CD14-positive monocyte (primary cell): ENCODE measurements at regions not wholly inside any gene's neighbourhood (a gene's known extent, or its start where the extent isn't known, plus 50 kb on each side); places are given as distances from the start of the nearest gene placed in this dataset.

Experiments used
- DNase-seq, 3 donors: peaks; one replicate each; pipeline ENCODE4 v3.0.0-alpha.2; 2011 to 2022
- H2AFZ ChIP-seq: 2 replicates; pipeline ENCODE4 v1.6.0; 2012; ENCODE audit warnings: mild to moderate bottlenecking, low read depth, low read length, inconsistent platforms; ENCODE audit not compliant: insufficient read depth, poor library complexity, severe bottlenecking
- H3K27ac ChIP-seq, 2 donors: 1 replicate in 1 of 2; 2 replicates in 1 of 2; pipeline ENCODE4 v1.5.1; 2012 to 2013; ENCODE audit warnings: low read length in 2 of 2, control low read depth in 1 of 2, inconsistent platforms in 1 of 2, low read depth in 1 of 2, mild to moderate bottlenecking in 1 of 2
- H3K27me3 ChIP-seq, 2 donors: one replicate each; pipeline versions ENCODE4 v1.6.0 to v1.6.1; 2011 to 2013; ENCODE audit warnings: low read length in 2 of 2; ENCODE audit not compliant: control insufficient read depth in 2 of 2, insufficient read depth in 2 of 2
- H3K36me3 ChIP-seq, 2 donors: replicated peaks in 1 of 2; 1 replicate in 1 of 2; 2 replicates in 1 of 2; pipeline versions ENCODE4 v1.5.1 to v1.6.1; 2012 to 2013; ENCODE audit warnings: low read length in 2 of 2, control low read depth in 1 of 2, inconsistent platforms in 1 of 2, mild to moderate bottlenecking in 1 of 2; ENCODE audit not compliant: insufficient read depth in 2 of 2, control insufficient read depth in 1 of 2
- H3K4me1 ChIP-seq, 2 donors: 1 replicate in 1 of 2; 2 replicates in 1 of 2; pipeline versions ENCODE4 v1.5.1 to v1.6.1; 2012 to 2013; ENCODE audit warnings: low read length in 2 of 2, control low read depth in 1 of 2, inconsistent platforms in 1 of 2, mild to moderate bottlenecking in 1 of 2, moderate library complexity in 1 of 2; ENCODE audit not compliant: insufficient read depth in 2 of 2, control insufficient read depth in 1 of 2
- H3K4me2 ChIP-seq: replicated peaks from 2 replicates; pipeline ENCODE3; 2012; ENCODE audit warnings: low read length, moderate library complexity, mild to moderate bottlenecking; ENCODE audit not compliant: poor library complexity, severe bottlenecking; ENCODE audit errors: extremely low read depth
- H3K4me3 ChIP-seq, 3 experiments: fragments of 200-600 bp in 1 of 3; sonication (generic) in 1 of 3; replicated peaks in 1 of 3; 1 replicate in 2 of 3; 2 replicates in 1 of 3; pipeline ENCODE4 v1.5.1; 2011 to 2013; ENCODE audit warnings: low read length in 3 of 3, mild to moderate bottlenecking in 3 of 3, control low read depth in 2 of 3, low read depth in 2 of 3, inconsistent platforms in 1 of 3, moderate library complexity in 1 of 3
- H3K79me2 ChIP-seq: 2 replicates; pipeline ENCODE4 v1.6.0; 2012; ENCODE audit warnings: mild to moderate bottlenecking, control low read depth, inconsistent platforms, low read length, moderate library complexity; ENCODE audit not compliant: insufficient read depth
- H3K9ac ChIP-seq: 2 replicates; pipeline ENCODE4 v1.6.0; 2017; ENCODE audit warnings: low read length, mild to moderate bottlenecking; ENCODE audit not compliant: insufficient read depth, poor library complexity, severe bottlenecking
- H3K9me3 ChIP-seq, 2 donors: replicated peaks in 1 of 2; 1 replicate in 1 of 2; 2 replicates in 1 of 2; pipeline versions ENCODE4 v1.5.1 to v1.6.1; 2012 to 2013; ENCODE audit warnings: low read length in 2 of 2, control low read depth in 1 of 2; ENCODE audit not compliant: control insufficient read depth in 1 of 2, insufficient read depth in 1 of 2
- H4K20me1 ChIP-seq: 2 replicates; pipeline ENCODE4 v1.6.0; 2012; ENCODE audit warnings: mild to moderate bottlenecking, low read length, control low read depth, moderate library complexity; ENCODE audit not compliant: insufficient read depth
- H3K27ac Mint-ChIP-seq, 7 donors: one replicate each; pipeline ENCODE4 v1.8.0; 2020; ENCODE audit warnings: mild to moderate bottlenecking in 7 of 7, mixed read lengths in 7 of 7, moderate library complexity in 6 of 7, inconsistent platforms in 2 of 7
- H3K27me3 Mint-ChIP-seq, 3 donors: one replicate each; pipeline ENCODE4 v1.8.0; 2021 to 2022; ENCODE audit warnings: low read depth in 3 of 3, mild to moderate bottlenecking in 3 of 3, mixed read lengths in 3 of 3, moderate library complexity in 3 of 3, inconsistent platforms in 1 of 3
- H3K36me3 Mint-ChIP-seq, 2 donors: one replicate each; pipeline ENCODE4 v1.8.0; 2020; ENCODE audit warnings: mixed read lengths in 2 of 2, inconsistent platforms in 1 of 2, mild to moderate bottlenecking in 1 of 2
- H3K4me1 Mint-ChIP-seq: one replicate; pipeline ENCODE4 v1.8.0; 2020; ENCODE audit warnings: mild to moderate bottlenecking, mixed read lengths
- H3K4me3 Mint-ChIP-seq, 2 donors: one replicate each; pipeline ENCODE4 v1.8.0; 2020; ENCODE audit warnings: mild to moderate bottlenecking in 2 of 2, mixed read lengths in 2 of 2, moderate library complexity in 1 of 2
- H3K9me3 Mint-ChIP-seq, 7 donors: one replicate each; pipeline ENCODE4 v1.8.0; 2020 to 2022; ENCODE audit warnings: mixed read lengths in 7 of 7, mild to moderate bottlenecking in 6 of 7, moderate library complexity in 6 of 7, inconsistent platforms in 2 of 7
- CTCF ChIP-seq: fragments of 200-600 bp; IDR thresholded peaks from one replicate; pipeline ENCODE4 v1.8.0; 2022; ENCODE audit warnings: antibody characterized with exemption, mild to moderate bottlenecking
- WGBS: methylation state at CpG from one replicate; pipeline ENCODE4 v1.1.5; 2013; ENCODE audit warnings: missing lambda C conversion rate; ENCODE audit not compliant: insufficient coverage; 5-methylcytosine and 5-hydroxymethylcytosine counted together
- intact Hi-C, 2 donors: fragments of 100-400 bp; cut with micrococcal nuclease; formaldehyde crosslinking; loops; one replicate each; pipeline versions ENCODE4 v1.15.0 to v1.15.1; 2023

- no peaks in the 10 kb centered on the region for H4K20me1 ChIP-seq
- no peaks in the 10 kb centered on the region for H3K9me3 ChIP-seq
- no peak overlapping the region for H3K27ac ChIP-seq
- no peaks in the 10 kb centered on the region for H3K79me2 ChIP-seq
- H3K36me3 Mint-ChIP-seq: no peaks in the 10 kb centered on the region
- H3K9ac ChIP-seq: no peak overlapping the region
- no peaks in the 10 kb centered on the region for H3K4me1 Mint-ChIP-seq
- TF ChIP-seq CTCF: no peak
- no peak overlapping the region for H3K27ac Mint-ChIP-seq
- no peak for DNase-seq
- H3K4me2 ChIP-seq: no peak overlapping the region
- no peak overlapping the region for H3K4me3 ChIP-seq
- no peaks in the 10 kb centered on the region for H3K4me1 ChIP-seq
- H3K36me3 ChIP-seq: no peaks in the 10 kb centered on the region
- peaks cover 0 to 6% of the 10 kb centered on the region in 2 donors for H3K27me3 ChIP-seq
- no peaks in the 10 kb centered on the region for H3K9me3 Mint-ChIP-seq
- no peak overlapping the region for H2AFZ ChIP-seq
- WGBS: no CpG with 5 or more reads among the region's 3 CpGs
- intact Hi-C loops: no loop called here
- H3K4me3 Mint-ChIP-seq: no peak overlapping the region
- peaks cover 4 to 12% (median 8%) of the 10 kb centered on the region in 3 donors for H3K27me3 Mint-ChIP-seq
These were observed 130.6 kb upstream of the ADRA1B start for GRCh38 chr5:159785656-159786055.

- Histone ChIP-seq H3K9me3 (no peaks in the 10 kb centered on the region), H3K4me3 (no peak overlapping the region), H3K27me3 (peaks cover 0 to 6% of the 10 kb centered on the region in 2 donors), H3K36me3 (no peaks in the 10 kb centered on the region), H3K27ac (no peak overlapping the region), H2AFZ (no peak overlapping the region), H3K79me2 (no peaks in the 10 kb centered on the region), H3K4me2 (no peak overlapping the region), H3K9ac (no peak overlapping the region), H3K4me1 (no peaks in the 10 kb centered on the region), H4K20me1 (no peaks in the 10 kb centered on the region)
- peaks cover 4 to 12% (median 8%) of the 10 kb centered on the region in 3 donors for H3K27me3 Mint-ChIP-seq
- H3K4me3 Mint-ChIP-seq: no peak overlapping the region
- intact Hi-C loops: no loop called here
- no peak for DNase-seq
- no peak for TF ChIP-seq CTCF
- H3K9me3 Mint-ChIP-seq: no peaks in the 10 kb centered on the region
- 100% methylated on average over 2 of the region's 3 CpGs for WGBS
- no peaks in the 10 kb centered on the region for H3K36me3 Mint-ChIP-seq
- no peak overlapping the region for H3K27ac Mint-ChIP-seq
- no peaks in the 10 kb centered on the region for H3K4me1 Mint-ChIP-seq
These were observed 130.1 kb upstream of the ADRA1B start for GRCh38 chr5:159786201-159786600.
